ENCODE measurements at regions not wholly inside any gene's neighbourhood (a gene's known extent, or its start where the extent isn't known, plus 50 kb on each side); places are given as distances from the start of the nearest gene placed in this dataset.

DNA sequence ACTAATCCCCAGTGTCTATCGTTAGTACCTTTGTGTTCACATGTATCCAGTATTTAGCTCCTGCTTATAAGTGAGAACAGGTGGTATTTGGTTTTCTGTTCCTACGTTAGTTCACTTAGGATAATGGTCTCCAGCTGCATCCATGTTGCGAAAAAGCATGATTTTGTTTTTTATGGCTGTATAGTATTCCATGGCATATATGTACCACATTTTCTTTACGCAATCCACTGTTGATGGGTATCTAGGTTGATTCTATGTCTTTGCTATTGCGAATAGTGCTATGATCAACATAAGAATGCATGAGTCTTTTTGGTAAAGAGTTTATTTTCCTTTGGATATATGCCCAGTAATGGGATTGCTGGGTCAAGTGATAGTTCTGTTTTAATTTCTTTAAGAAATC lies 59.1 kb downstream of the CH25H start:
- TF ChIP-seq EZH2 (IDR thresholded peaks at IDR 0.05) = no peak
- no peak for TF ChIP-seq EZH2phosphoT487 (IDR thresholded peaks at IDR 0.05)
- TF ChIP-seq, protein P1, sequence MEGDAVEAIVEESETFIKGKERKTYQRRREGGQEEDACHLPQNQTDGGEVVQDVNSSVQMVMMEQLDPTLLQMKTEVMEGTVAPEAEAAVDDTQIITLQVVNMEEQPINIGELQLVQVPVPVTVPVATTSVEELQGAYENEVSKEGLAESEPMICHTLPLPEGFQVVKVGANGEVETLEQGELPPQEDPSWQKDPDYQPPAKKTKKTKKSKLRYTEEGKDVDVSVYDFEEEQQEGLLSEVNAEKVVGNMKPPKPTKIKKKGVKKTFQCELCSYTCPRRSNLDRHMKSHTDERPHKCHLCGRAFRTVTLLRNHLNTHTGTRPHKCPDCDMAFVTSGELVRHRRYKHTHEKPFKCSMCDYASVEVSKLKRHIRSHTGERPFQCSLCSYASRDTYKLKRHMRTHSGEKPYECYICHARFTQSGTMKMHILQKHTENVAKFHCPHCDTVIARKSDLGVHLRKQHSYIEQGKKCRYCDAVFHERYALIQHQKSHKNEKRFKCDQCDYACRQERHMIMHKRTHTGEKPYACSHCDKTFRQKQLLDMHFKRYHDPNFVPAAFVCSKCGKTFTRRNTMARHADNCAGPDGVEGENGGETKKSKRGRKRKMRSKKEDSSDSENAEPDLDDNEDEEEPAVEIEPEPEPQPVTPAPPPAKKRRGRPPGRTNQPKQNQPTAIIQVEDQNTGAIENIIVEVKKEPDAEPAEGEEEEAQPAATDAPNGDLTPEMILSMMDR (IDR thresholded peaks at IDR 0.05) = no peak
- DNase-seq (ENCODE audit: low spot score) = no peak
- Mint-ChIP-seq H3K4me3 (no peak overlapping the region), H3K27ac (no peak overlapping the region), H3K4me1 (peaks cover 3% of the 10 kb centered on the region), H3K27me3 (ENCODE audit: insufficient read depth, low read depth) (no peaks in the 10 kb centered on the region), H3K36me3 (no peaks in the 10 kb centered on the region), H3K9me3 (no peaks in the 10 kb centered on the region)
- Histone ChIP-seq H3F3A (ENCODE audit: low read depth) (no peaks in the 10 kb centered on the region), H3K4me1 (no peaks in the 10 kb centered on the region), H2AFZ (replicated peaks) (no peak overlapping the region), H3K4me2 (no peak overlapping the region), H4K20me1 (ENCODE audit: low read depth) (no peaks in the 10 kb centered on the region), H3K36me3 (no peaks in the 10 kb centered on the region), H3K27me3 (no peaks in the 10 kb centered on the region), H3K9ac (no peak overlapping the region), H3K27ac (no peak overlapping the region), H3K9me3 (ENCODE audit: low read depth) (no peaks in the 10 kb centered on the region), H3K4me3 (no peak overlapping the region), H3K79me2 (ENCODE audit: low read depth) (no peaks in the 10 kb centered on the region)

DNA sequence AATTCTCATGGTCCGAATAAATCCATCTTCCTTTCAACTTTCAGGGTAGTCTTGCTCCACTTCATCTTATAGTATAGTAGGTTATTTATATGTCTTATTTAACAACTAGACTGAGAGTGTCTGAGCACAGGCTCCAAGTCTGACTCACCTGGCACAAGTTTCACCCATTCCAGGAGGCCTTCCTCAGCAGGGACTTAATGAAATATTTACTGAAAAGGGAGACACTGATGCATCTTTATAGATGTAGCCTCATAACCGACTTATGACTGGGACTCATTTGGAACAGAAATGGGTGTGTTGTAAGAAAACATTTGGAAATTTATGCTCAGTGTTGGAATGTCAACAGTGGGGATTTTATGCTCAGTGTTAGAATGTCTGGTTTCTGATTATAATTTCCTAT lies 59.9 kb downstream of the CH25H start:
- no peak overlapping the region for H3K9ac ChIP-seq
- no peaks in the 10 kb centered on the region for H3F3A ChIP-seq (ENCODE audit: low read depth)
- H3K9me3 ChIP-seq (ENCODE audit: low read depth) = no peaks in the 10 kb centered on the region
- H3K27ac Mint-ChIP-seq = no peak overlapping the region
- TF ChIP-seq EZH2 (IDR thresholded peaks at IDR 0.05) (no peak), EZH2phosphoT487 (IDR thresholded peaks at IDR 0.05) (no peak)
- TF ChIP-seq, protein P1 (IDR thresholded peaks at IDR 0.05) = no peak
- H3K4me1 ChIP-seq = no peaks in the 10 kb centered on the region
- H3K9me3 Mint-ChIP-seq = no peaks in the 10 kb centered on the region
- H3K27me3 Mint-ChIP-seq (ENCODE audit: insufficient read depth, low read depth) = no peaks in the 10 kb centered on the region
- H3K4me3 ChIP-seq = no peak overlapping the region
- no peaks in the 10 kb centered on the region for H3K79me2 ChIP-seq (ENCODE audit: low read depth)
- no peak overlapping the region for H3K4me3 Mint-ChIP-seq
- no peaks in the 10 kb centered on the region for H3K36me3 ChIP-seq
- H3K4me2 ChIP-seq = no peak overlapping the region
- H2AFZ ChIP-seq (replicated peaks) = no peak overlapping the region
- no peaks in the 10 kb centered on the region for H4K20me1 ChIP-seq (ENCODE audit: low read depth)
- no peaks in the 10 kb centered on the region for H3K27me3 ChIP-seq
- H3K4me1 Mint-ChIP-seq = peaks cover 3% of the 10 kb centered on the region
- no peak for DNase-seq (ENCODE audit: low spot score)
- H3K27ac ChIP-seq = no peak overlapping the region
- no peaks in the 10 kb centered on the region for H3K36me3 Mint-ChIP-seq

DNA sequence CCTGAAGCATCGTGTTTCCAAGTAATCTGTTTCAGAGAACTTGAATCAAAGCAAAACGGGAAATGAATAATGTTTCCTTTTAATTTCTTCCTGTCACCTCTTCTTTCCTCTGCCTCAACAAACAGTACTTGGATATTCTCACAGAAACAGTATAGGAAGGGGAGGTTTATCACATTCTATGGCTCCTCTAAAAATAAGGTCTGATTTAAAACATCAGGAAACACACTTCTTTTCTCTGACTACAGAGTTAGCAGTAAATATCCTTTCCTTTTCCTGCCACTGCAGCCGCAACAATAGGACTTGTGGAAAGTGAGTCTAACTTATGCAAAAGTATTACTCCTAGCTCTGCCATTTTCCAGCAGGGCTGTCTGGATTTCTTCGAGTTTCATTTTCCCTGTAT lies 62.3 kb downstream of the CH25H start:
- no peaks in the 10 kb centered on the region for H3K9me3 Mint-ChIP-seq
- no peaks in the 10 kb centered on the region for H3K36me3 Mint-ChIP-seq
- H2AFZ ChIP-seq (replicated peaks) = no peak overlapping the region
- no peaks in the 10 kb centered on the region for H3K4me1 Mint-ChIP-seq
- no peaks in the 10 kb centered on the region for H3K79me2 ChIP-seq (ENCODE audit: low read depth)
- H3F3A ChIP-seq (ENCODE audit: low read depth) = no peaks in the 10 kb centered on the region
- H3K4me3 ChIP-seq = no peak overlapping the region
- no peaks in the 10 kb centered on the region for H3K27me3 ChIP-seq
- no peak overlapping the region for H3K4me2 ChIP-seq
- H3K27ac ChIP-seq = no peak overlapping the region
- no peaks in the 10 kb centered on the region for H3K27me3 Mint-ChIP-seq (ENCODE audit: insufficient read depth, low read depth)
- no peak overlapping the region for H3K4me3 Mint-ChIP-seq
- TF ChIP-seq EZH2phosphoT487 (IDR thresholded peaks at IDR 0.05) (no peak), EZH2 (IDR thresholded peaks at IDR 0.05) (no peak)
- TF ChIP-seq, protein P1 (IDR thresholded peaks at IDR 0.05) = no peak
- no peak overlapping the region for H3K27ac Mint-ChIP-seq
- no peak for DNase-seq (ENCODE audit: low spot score)
- H3K9ac ChIP-seq = no peak overlapping the region
- no peaks in the 10 kb centered on the region for H3K4me1 ChIP-seq
- no peaks in the 10 kb centered on the region for H3K36me3 ChIP-seq
- H3K9me3 ChIP-seq (ENCODE audit: low read depth) = no peaks in the 10 kb centered on the region
- H4K20me1 ChIP-seq (ENCODE audit: low read depth) = no peaks in the 10 kb centered on the region

DNA sequence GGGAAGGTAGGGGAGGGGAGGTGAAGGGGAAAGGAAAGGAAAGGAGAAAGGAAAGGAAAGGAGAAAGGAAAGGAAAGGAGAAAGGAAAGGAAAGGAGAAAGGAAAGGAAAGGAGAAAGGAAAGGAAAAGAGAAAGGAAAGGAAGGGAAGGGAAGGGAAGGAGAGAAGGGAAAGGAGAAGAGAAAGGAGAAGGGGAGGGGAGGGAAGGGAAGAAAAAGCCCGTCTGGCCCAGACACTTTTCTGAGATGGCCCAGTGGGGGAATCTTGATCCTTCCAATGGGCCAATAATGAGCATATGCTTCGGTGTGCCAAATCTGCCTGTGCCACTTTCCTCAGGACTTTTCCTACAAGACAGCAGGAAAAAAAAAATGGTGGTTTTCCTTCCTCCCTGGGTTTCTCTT lies 64.5 kb downstream of the CH25H start:
- no peak overlapping the region for H3K4me2 ChIP-seq
- no peak overlapping the region for H3K4me3 Mint-ChIP-seq
- TF ChIP-seq, protein P1 (IDR thresholded peaks at IDR 0.05) = no peak
- TF ChIP-seq EZH2 (IDR thresholded peaks at IDR 0.05) (no peak), EZH2phosphoT487 (IDR thresholded peaks at IDR 0.05) (no peak)

More for the DNA sequence above, 64.5 kb downstream of the CH25H start:
- Histone ChIP-seq H3K4me1 (no peaks in the 10 kb centered on the region), H3K27ac (no peak overlapping the region), H3F3A (ENCODE audit: low read depth) (no peaks in the 10 kb centered on the region), H3K9ac (no peak overlapping the region), H3K36me3 (no peaks in the 10 kb centered on the region), H3K79me2 (ENCODE audit: low read depth) (no peaks in the 10 kb centered on the region), H3K4me3 (no peak overlapping the region), H4K20me1 (ENCODE audit: low read depth) (no peaks in the 10 kb centered on the region), H2AFZ (replicated peaks) (no peak overlapping the region), H3K27me3 (no peaks in the 10 kb centered on the region), H3K9me3 (ENCODE audit: low read depth) (no peaks in the 10 kb centered on the region)
- Mint-ChIP-seq H3K4me1 (no peaks in the 10 kb centered on the region), H3K27ac (no peak overlapping the region), H3K9me3 (no peaks in the 10 kb centered on the region), H3K36me3 (no peaks in the 10 kb centered on the region), H3K27me3 (ENCODE audit: insufficient read depth, low read depth) (no peaks in the 10 kb centered on the region)
- no peak for DNase-seq (ENCODE audit: low spot score)
